ENCODE measurements at regions not wholly inside any gene's neighbourhood (a gene's known extent, or its start where the extent isn't known, plus 50 kb on each side); places are given as distances from the start of the nearest gene placed in this dataset.

GRCh38 chr11:119489087-119489486 lies 66.1 kb upstream of the THY1 start:
- no peak for DNase-seq

GRCh38 chr11:119488256-119488995 lies 65.5 kb upstream of the THY1 start:
- no peak for DNase-seq

GRCh38 chr11:119486691-119487259 lies 63.8 kb upstream of the THY1 start:
- no peak for DNase-seq

GRCh38 chr11:119486016-119486415 lies 63.0 kb upstream of the THY1 start:
- no peak for DNase-seq

GRCh38 chr11:119484741-119485605 lies 62.0 kb upstream of the THY1 start:
- DNase-seq = no peak

GRCh38 chr11:119483881-119484371 lies 61.0 kb upstream of the THY1 start:
- no peak for DNase-seq

- DNase-seq = no peak
Measured at GRCh38 chr11:119483341-119483880, 60.4 kb upstream of the THY1 start.

GRCh38 chr11:119482521-119483011 lies 59.6 kb upstream of the THY1 start:
- no peak for DNase-seq

- no peak for DNase-seq
Measured at GRCh38 chr11:119481667-119482400, 58.9 kb upstream of the THY1 start.

GRCh38 chr11:119481021-119481666 lies 58.2 kb upstream of the THY1 start:
- peak; percentile 44 for DNase-seq

GRCh38 chr11:119480380-119481020 lies 57.5 kb upstream of the THY1 start:
- no peak for DNase-seq

GRCh38 chr11:119479685-119480275 lies 56.8 kb upstream of the THY1 start:
- no peak for DNase-seq

- DNase-seq = no peak
Measured at GRCh38 chr11:119478711-119479285, 55.8 kb upstream of the THY1 start.

- DNase-seq = no peak
Measured at GRCh38 chr11:119476666-119477331, 53.8 kb upstream of the THY1 start.

- no peak for DNase-seq
Measured at GRCh38 chr11:119476038-119476437, 53.1 kb upstream of the THY1 start.

GRCh38 chr11:119474682-119475596 lies 52.0 kb upstream of the THY1 start:
- peak; percentile 26 for DNase-seq

GRCh38 chr11:119473901-119474681 lies 51.1 kb upstream of the THY1 start:
- DNase-seq = no peak

GRCh38 chr11:119473226-119473625 lies 50.3 kb upstream of the THY1 start:
- no peak for DNase-seq

Measured in SHP77 treated with DMSO at 0.1 percent for 48 hours (cell line).